Upper lobe of left lung (tissue), 4 donors: ENCODE measurements at regions not wholly inside any gene's neighbourhood (a gene's known extent, or its start where the extent isn't known, plus 50 kb on each side); places are given as distances from the start of the nearest gene placed in this dataset.

Source experiments
- CTCF ChIP-seq, 6 experiments: fragments of 450-650 bp in 4 of 6; fragments of 200-600 bp in 2 of 6; sonication (generic) in 2 of 6; IDR thresholded peaks; one replicate each; pipeline ENCODE4 v1.5.1; 2016 to 2019; ENCODE audit warnings: antibody characterized with exemption in 6 of 6
- EP300 ChIP-seq, 4 donors: sonication (generic); formaldehyde crosslinking; IDR thresholded peaks; one replicate each; pipeline ENCODE4 v1.5.1; 2017; ENCODE audit warnings: antibody characterized with exemption in 4 of 4, control low read depth in 2 of 4

- no peak for TF ChIP-seq EP300 (IDR thresholded peaks at IDR 0.05)
- TF ChIP-seq CTCF (IDR thresholded peaks at IDR 0.05): no peak
Observed at GRCh38 chr2:236731767-236732580, 162.3 kb downstream of the ACKR3 start.
